Parathyroid adenoma (tissue), 2 donors: ENCODE measurements at regions not wholly inside any gene's neighbourhood (a gene's known extent, or its start where the extent isn't known, plus 50 kb on each side); places are given as distances from the start of the nearest gene placed in this dataset.

ENCODE experiments used
- H2AFZ ChIP-seq: fragments of 300-600 bp; sonication (generic); one replicate; pipeline ENCODE4 v1.7.0; 2017; ENCODE audit warnings: antibody characterized with exemption, mild to moderate bottlenecking
- H3K27ac ChIP-seq: fragments of 300-600 bp; sonication (generic); one replicate; pipeline ENCODE4 v1.7.0; 2017
- H3K27me3 ChIP-seq: fragments of 300-600 bp; sonication (generic); one replicate; pipeline ENCODE4 v1.7.0; 2017; ENCODE audit warnings: low read length; ENCODE audit not compliant: control insufficient read depth, insufficient read depth
- H3K36me3 ChIP-seq: fragments of 300-600 bp; sonication (generic); one replicate; pipeline ENCODE4 v1.7.0; 2017; ENCODE audit warnings: low read length; ENCODE audit not compliant: control insufficient read depth, insufficient read depth
- H3K4me1 ChIP-seq: fragments of 300-600 bp; sonication (generic); one replicate; pipeline ENCODE4 v1.7.0; 2017; ENCODE audit warnings: control low read depth
- H3K4me2 ChIP-seq: fragments of 300-600 bp; sonication (generic); one replicate; pipeline ENCODE4 v1.7.0; 2017; ENCODE audit warnings: low read length
- H3K4me3 ChIP-seq: fragments of 300-600 bp; sonication (generic); one replicate; pipeline ENCODE4 v1.7.0; 2017; ENCODE audit warnings: low read depth, low read length
- H3K79me2 ChIP-seq: fragments of 300-600 bp; sonication (generic); one replicate; pipeline ENCODE4 v1.7.0; 2017; ENCODE audit warnings: control low read depth
- H3K9ac ChIP-seq: fragments of 300-600 bp; sonication (generic); one replicate; pipeline ENCODE4 v1.7.0; 2017; ENCODE audit warnings: mild to moderate bottlenecking
- H3K9me3 ChIP-seq: fragments of 300-600 bp; sonication (generic); one replicate; pipeline ENCODE4 v1.7.0; 2017; ENCODE audit warnings: low read length; ENCODE audit not compliant: control insufficient read depth
- CTCF ChIP-seq: fragments of 300-600 bp; sonication (generic); IDR thresholded peaks from one replicate; pipeline ENCODE4 v1.7.0; 2017; ENCODE audit warnings: antibody characterized with exemption, mild to moderate bottlenecking
- donor health status: primary hyperparathyroidism.

- H3K4me1 ChIP-seq, result peaks cover 8% of the 10 kb centered on the region
- no peak for TF ChIP-seq CTCF
- H2AFZ ChIP-seq, result no peak overlapping the region
- H3K27ac ChIP-seq, result no peak overlapping the region
- H3K4me2 ChIP-seq, result no peak overlapping the region
- H3K79me2 ChIP-seq, result no peaks in the 10 kb centered on the region
- no peak overlapping the region for H3K4me3 ChIP-seq
- no peaks in the 10 kb centered on the region for H3K9me3 ChIP-seq
- no peaks in the 10 kb centered on the region for H3K36me3 ChIP-seq
- H3K9ac ChIP-seq, result no peak overlapping the region
- H3K27me3 ChIP-seq, result no peaks in the 10 kb centered on the region
Observed at GRCh38 chr10:78512205-78512550, 478.5 kb downstream of the RPS24 start.

- no peak for TF ChIP-seq CTCF
- H3K4me3 ChIP-seq, result no peak overlapping the region
- peaks cover 8% of the 10 kb centered on the region for H3K4me1 ChIP-seq
- H3K79me2 ChIP-seq, result no peaks in the 10 kb centered on the region
- no peaks in the 10 kb centered on the region for H3K36me3 ChIP-seq
- H3K9ac ChIP-seq, result no peak overlapping the region
- H3K9me3 ChIP-seq, result no peaks in the 10 kb centered on the region
- H3K4me2 ChIP-seq, result no peak overlapping the region
- H3K27ac ChIP-seq, result no peak overlapping the region
- H3K27me3 ChIP-seq, result no peaks in the 10 kb centered on the region
- no peak overlapping the region for H2AFZ ChIP-seq
Observed at GRCh38 chr10:78513330-78513729, 479.7 kb downstream of the RPS24 start.

- TF ChIP-seq CTCF, result no peak
Observed at GRCh38 chr10:78513986-78514385, 480.3 kb downstream of the RPS24 start.

GRCh38 chr10:78514459-78514858 is 480.8 kb downstream of the RPS24 start:
- Histone ChIP-seq H3K9me3 (no peaks in the 10 kb centered on the region), H3K4me2 (no peak overlapping the region), H3K4me1 (peaks cover 8% of the 10 kb centered on the region), H3K79me2 (no peaks in the 10 kb centered on the region), H3K36me3 (no peaks in the 10 kb centered on the region), H3K27me3 (no peaks in the 10 kb centered on the region), H3K9ac (no peak overlapping the region), H3K27ac (no peak overlapping the region), H3K4me3 (no peak overlapping the region), H2AFZ (peak overlapping the region; percentile 6)
- no peak for TF ChIP-seq CTCF

More at GRCh38 chr10:78513986-78514385, 480.3 kb downstream of the RPS24 start:
- Histone ChIP-seq H3K4me1 (peaks cover 8% of the 10 kb centered on the region), H3K4me2 (no peak overlapping the region), H3K27me3 (no peaks in the 10 kb centered on the region), H3K9me3 (no peaks in the 10 kb centered on the region), H2AFZ (no peak overlapping the region), H3K27ac (no peak overlapping the region), H3K36me3 (no peaks in the 10 kb centered on the region), H3K79me2 (no peaks in the 10 kb centered on the region), H3K4me3 (no peak overlapping the region), H3K9ac (no peak overlapping the region)

- no peaks in the 10 kb centered on the region for H3K9me3 ChIP-seq
- peaks cover 8% of the 10 kb centered on the region for H3K4me1 ChIP-seq
- H3K79me2 ChIP-seq, result no peaks in the 10 kb centered on the region
- H3K9ac ChIP-seq, result no peak overlapping the region
- H3K27me3 ChIP-seq, result no peaks in the 10 kb centered on the region
- H3K4me3 ChIP-seq, result no peak overlapping the region
- no peak for TF ChIP-seq CTCF
- no peaks in the 10 kb centered on the region for H3K36me3 ChIP-seq
- H3K27ac ChIP-seq, result no peak overlapping the region
- peak overlapping the region; percentile 6 for H2AFZ ChIP-seq
- H3K4me2 ChIP-seq, result no peak overlapping the region
Observed at GRCh38 chr10:78515038-78515872, 481.6 kb downstream of the RPS24 start.
